Fibroblast of lung (primary cell): ENCODE measurements at regions not wholly inside any gene's neighbourhood (a gene's known extent, or its start where the extent isn't known, plus 50 kb on each side); places are given as distances from the start of the nearest gene placed in this dataset.

Source experiments
- EZH2 ChIP-seq: IDR thresholded peaks from 2 replicates; pipeline ENCODE4 v1.5.1; 2012; ENCODE audit warnings: low read length, control low read depth, mild to moderate bottlenecking; ENCODE audit errors: missing control alignments
- TF ChIP-seq, protein P1 (sequence below), 2 donors: IDR thresholded peaks in 1 of 2; conservative IDR thresholded peaks in 1 of 2; 1 replicate in 1 of 2; 2 replicates in 1 of 2; pipeline ENCODE4 v1.5.1; 2011 to 2012; ENCODE audit warnings: low read length in 2 of 2, control low read depth in 1 of 2, inconsistent platforms in 1 of 2, low read depth in 1 of 2, mild to moderate bottlenecking in 1 of 2

DNA sequence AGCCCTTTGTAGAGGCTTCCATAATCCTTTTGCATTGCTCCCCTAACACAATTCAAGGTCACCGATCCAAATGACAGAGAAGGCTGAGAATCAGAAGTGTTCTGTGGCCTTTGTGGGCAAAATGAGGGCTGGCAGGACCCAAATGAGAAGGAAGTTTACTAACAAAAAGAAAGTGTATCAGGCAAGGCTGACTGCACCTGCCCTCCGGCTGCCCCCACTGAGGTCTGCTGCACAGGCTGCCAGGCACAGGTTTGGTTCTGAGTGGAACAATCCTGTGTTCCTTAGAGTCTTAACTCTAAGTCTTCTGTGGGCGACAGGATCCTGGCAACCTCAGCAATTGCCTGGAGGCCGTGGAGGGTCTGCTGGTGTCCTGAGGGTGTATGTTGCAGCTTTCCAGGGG, 568.5 kb downstream of the CMPK2 start:
- TF ChIP-seq EZH2: no peak
- TF ChIP-seq, protein P1, sequence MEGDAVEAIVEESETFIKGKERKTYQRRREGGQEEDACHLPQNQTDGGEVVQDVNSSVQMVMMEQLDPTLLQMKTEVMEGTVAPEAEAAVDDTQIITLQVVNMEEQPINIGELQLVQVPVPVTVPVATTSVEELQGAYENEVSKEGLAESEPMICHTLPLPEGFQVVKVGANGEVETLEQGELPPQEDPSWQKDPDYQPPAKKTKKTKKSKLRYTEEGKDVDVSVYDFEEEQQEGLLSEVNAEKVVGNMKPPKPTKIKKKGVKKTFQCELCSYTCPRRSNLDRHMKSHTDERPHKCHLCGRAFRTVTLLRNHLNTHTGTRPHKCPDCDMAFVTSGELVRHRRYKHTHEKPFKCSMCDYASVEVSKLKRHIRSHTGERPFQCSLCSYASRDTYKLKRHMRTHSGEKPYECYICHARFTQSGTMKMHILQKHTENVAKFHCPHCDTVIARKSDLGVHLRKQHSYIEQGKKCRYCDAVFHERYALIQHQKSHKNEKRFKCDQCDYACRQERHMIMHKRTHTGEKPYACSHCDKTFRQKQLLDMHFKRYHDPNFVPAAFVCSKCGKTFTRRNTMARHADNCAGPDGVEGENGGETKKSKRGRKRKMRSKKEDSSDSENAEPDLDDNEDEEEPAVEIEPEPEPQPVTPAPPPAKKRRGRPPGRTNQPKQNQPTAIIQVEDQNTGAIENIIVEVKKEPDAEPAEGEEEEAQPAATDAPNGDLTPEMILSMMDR (conservative IDR thresholded peaks at IDR 0.05 in 1 of 2, IDR thresholded peaks at IDR 0.05 in 1 of 2; ENCODE audit: low read depth in 1 of 2, low read length in 2 of 2): no peak
